Activated naive CD4-positive, alpha-beta T cell treated with anti-CD3 and anti-CD28 coated beads, Interleukin-2, amount 50 U/mL, for 24 hours (primary cell): ENCODE measurements at regions not wholly inside any gene's neighbourhood (a gene's known extent, or its start where the extent isn't known, plus 50 kb on each side); places are given as distances from the start of the nearest gene placed in this dataset.

Experiments
- H3K27ac Mint-ChIP-seq: one replicate; pipeline ENCODE4 v1.8.0; 2021; ENCODE audit warnings: mild to moderate bottlenecking, mixed read lengths
- H3K27me3 Mint-ChIP-seq: one replicate; pipeline ENCODE4 v1.8.0; 2021; ENCODE audit warnings: mixed read lengths
- H3K36me3 Mint-ChIP-seq: one replicate; pipeline ENCODE4 v1.8.0; 2021; ENCODE audit warnings: mixed read lengths
- H3K4me1 Mint-ChIP-seq: one replicate; pipeline ENCODE4 v1.8.0; 2021; ENCODE audit warnings: mixed read lengths
- H3K4me3 Mint-ChIP-seq: one replicate; pipeline ENCODE4 v1.8.0; 2021; ENCODE audit warnings: mild to moderate bottlenecking, mixed read lengths
- H3K9me3 Mint-ChIP-seq: one replicate; pipeline ENCODE4 v1.8.0; 2021; ENCODE audit warnings: mixed read lengths

GRCh38 chr7:12879139-12879538 lies 191.7 kb downstream of the ARL4A start:
- Mint-ChIP-seq H3K4me3 (no peak overlapping the region), H3K4me1 (no peaks in the 10 kb centered on the region), H3K27ac (no peak overlapping the region), H3K27me3 (no peaks in the 10 kb centered on the region), H3K36me3 (no peaks in the 10 kb centered on the region), H3K9me3 (no peaks in the 10 kb centered on the region)

- Mint-ChIP-seq H3K4me3 (no peak overlapping the region), H3K9me3 (no peaks in the 10 kb centered on the region), H3K27me3 (no peaks in the 10 kb centered on the region), H3K27ac (no peak overlapping the region), H3K36me3 (no peaks in the 10 kb centered on the region), H3K4me1 (no peaks in the 10 kb centered on the region)
Observed at GRCh38 chr7:12881712-12882111, 194.3 kb downstream of the ARL4A start.

DNA sequence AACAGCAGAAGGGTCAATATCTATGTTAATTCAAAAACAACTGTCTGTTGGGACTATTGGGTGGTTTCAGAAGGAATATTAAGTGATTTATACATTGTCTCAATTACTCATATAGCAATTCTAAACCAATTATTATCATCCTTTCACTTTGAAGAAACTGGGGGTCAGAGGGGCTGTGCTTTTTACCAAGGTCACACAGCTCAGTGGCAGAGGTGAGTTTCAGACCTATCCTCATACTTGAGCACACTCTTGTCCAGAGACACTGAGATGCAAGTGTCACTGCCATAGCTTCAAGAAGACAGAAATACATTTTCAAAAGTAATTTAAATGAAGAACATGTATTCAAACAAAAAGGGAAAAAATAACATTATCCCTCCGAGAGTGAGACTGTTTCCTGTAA lies 195.3 kb downstream of the ARL4A start:
- Mint-ChIP-seq H3K36me3 (no peaks in the 10 kb centered on the region), H3K27me3 (no peaks in the 10 kb centered on the region), H3K27ac (no peak overlapping the region), H3K9me3 (no peaks in the 10 kb centered on the region), H3K4me3 (no peak overlapping the region), H3K4me1 (no peaks in the 10 kb centered on the region)

- Mint-ChIP-seq H3K27me3 (peaks cover 2% of the 10 kb centered on the region), H3K27ac (no peak overlapping the region), H3K36me3 (no peaks in the 10 kb centered on the region), H3K4me3 (no peak overlapping the region), H3K9me3 (no peaks in the 10 kb centered on the region), H3K4me1 (no peaks in the 10 kb centered on the region)
Observed at GRCh38 chr7:12884033-12884432, 196.6 kb downstream of the ARL4A start.

DNA sequence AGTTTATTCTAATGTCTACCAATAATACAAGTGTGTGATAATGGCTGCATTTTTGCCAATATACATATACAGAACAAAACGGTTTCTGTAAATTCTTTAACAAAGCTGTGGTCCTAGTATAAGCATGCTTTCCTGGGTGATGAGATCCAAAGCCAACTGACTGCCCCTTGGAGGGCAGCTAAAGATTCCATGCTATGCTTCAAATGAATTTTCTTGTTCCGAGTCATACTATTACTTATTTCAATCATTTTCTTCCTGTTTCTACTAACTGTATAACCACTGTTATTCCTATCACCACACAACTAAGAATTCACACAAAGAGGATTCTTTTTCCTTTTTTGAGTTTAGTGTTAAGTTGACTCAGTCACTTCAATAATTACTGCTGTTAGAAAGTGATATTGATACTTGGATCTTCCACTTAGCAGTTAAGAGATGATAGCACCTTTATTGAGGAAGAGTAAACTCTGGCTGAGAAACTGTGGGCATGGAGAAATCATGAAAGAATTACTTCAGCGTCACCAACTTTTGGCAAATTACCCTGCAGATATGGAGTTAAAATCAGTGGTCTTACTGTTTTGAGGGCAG lies 197.5 kb downstream of the ARL4A start:
- Mint-ChIP-seq H3K4me3 (no peak overlapping the region), H3K9me3 (no peaks in the 10 kb centered on the region), H3K27me3 (peaks cover 2% of the 10 kb centered on the region), H3K27ac (no peak overlapping the region), H3K4me1 (no peaks in the 10 kb centered on the region), H3K36me3 (no peaks in the 10 kb centered on the region)

GRCh38 chr7:12888717-12889116 lies 201.3 kb downstream of the ARL4A start:
- Mint-ChIP-seq H3K4me1 (no peaks in the 10 kb centered on the region), H3K4me3 (no peak overlapping the region), H3K9me3 (no peaks in the 10 kb centered on the region), H3K27ac (no peak overlapping the region), H3K36me3 (no peaks in the 10 kb centered on the region), H3K27me3 (peaks cover 2% of the 10 kb centered on the region)

GRCh38 chr7:12889391-12889790 lies 202.0 kb downstream of the ARL4A start:
- Mint-ChIP-seq H3K36me3 (no peaks in the 10 kb centered on the region), H3K27me3 (peaks cover 2% of the 10 kb centered on the region), H3K9me3 (no peaks in the 10 kb centered on the region), H3K4me3 (no peak overlapping the region), H3K4me1 (no peaks in the 10 kb centered on the region), H3K27ac (no peak overlapping the region)

DNA sequence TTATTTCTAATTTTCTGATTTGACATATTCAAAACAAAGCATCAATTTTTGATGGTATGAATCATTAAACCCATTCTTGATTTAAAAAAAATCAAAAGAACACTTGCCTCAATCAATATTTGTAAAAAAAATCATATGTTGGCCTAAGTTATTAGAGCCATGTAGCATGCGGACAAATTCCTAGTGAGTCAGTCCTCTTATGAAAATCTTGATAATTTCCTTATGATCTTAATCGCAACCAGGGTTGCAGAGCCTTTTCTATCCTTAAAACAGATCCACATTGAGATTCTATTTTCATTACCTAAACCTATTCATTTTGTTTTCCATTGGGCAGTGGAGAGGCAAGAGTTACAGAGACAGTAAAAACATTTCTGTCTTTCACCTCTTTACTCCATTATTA lies 203.2 kb downstream of the ARL4A start:
- no peaks in the 10 kb centered on the region for H3K4me1 Mint-ChIP-seq
- H3K36me3 Mint-ChIP-seq = no peaks in the 10 kb centered on the region
- no peaks in the 10 kb centered on the region for H3K9me3 Mint-ChIP-seq
- no peak overlapping the region for H3K4me3 Mint-ChIP-seq
- H3K27ac Mint-ChIP-seq = no peak overlapping the region
- peaks cover 2% of the 10 kb centered on the region for H3K27me3 Mint-ChIP-seq

DNA sequence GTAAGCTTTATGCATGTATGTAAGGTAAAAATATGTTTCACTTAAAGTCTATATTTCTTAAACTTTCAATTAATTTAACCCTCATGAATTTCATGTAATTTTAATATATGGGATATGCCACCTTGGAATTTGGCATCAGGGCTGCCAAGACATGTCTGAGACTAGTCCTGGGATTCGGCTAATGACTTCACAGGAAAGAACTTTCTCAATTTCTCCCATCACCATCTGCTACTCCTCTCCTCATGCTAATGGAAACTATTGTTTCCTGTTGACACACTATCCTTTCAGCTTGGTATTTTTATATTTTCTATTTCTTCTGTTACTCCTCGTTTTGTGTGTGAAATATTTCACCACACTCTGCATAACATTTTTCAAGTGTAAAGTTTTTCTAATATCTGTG lies 205.9 kb downstream of the ARL4A start:
- Mint-ChIP-seq H3K36me3 (no peaks in the 10 kb centered on the region), H3K27ac (no peak overlapping the region), H3K27me3 (peaks cover 2% of the 10 kb centered on the region), H3K9me3 (no peaks in the 10 kb centered on the region), H3K4me1 (no peaks in the 10 kb centered on the region), H3K4me3 (no peak overlapping the region)

- Mint-ChIP-seq H3K9me3 (no peaks in the 10 kb centered on the region), H3K27me3 (peaks cover 3% of the 10 kb centered on the region), H3K27ac (no peak overlapping the region), H3K4me3 (no peak overlapping the region), H3K36me3 (no peaks in the 10 kb centered on the region), H3K4me1 (no peaks in the 10 kb centered on the region)
Observed at GRCh38 chr7:12895296-12895695, 207.9 kb downstream of the ARL4A start.

GRCh38 chr7:12896316-12896715 lies 208.9 kb downstream of the ARL4A start:
- Mint-ChIP-seq H3K27me3 (peaks cover 3% of the 10 kb centered on the region), H3K9me3 (no peaks in the 10 kb centered on the region), H3K36me3 (no peaks in the 10 kb centered on the region), H3K4me1 (no peaks in the 10 kb centered on the region), H3K27ac (no peak overlapping the region), H3K4me3 (no peak overlapping the region)

- H3K4me3 Mint-ChIP-seq = no peak overlapping the region
- H3K36me3 Mint-ChIP-seq = no peaks in the 10 kb centered on the region
- no peaks in the 10 kb centered on the region for H3K9me3 Mint-ChIP-seq
Observed at GRCh38 chr7:12898004-12898403, 210.6 kb downstream of the ARL4A start.

DNA sequence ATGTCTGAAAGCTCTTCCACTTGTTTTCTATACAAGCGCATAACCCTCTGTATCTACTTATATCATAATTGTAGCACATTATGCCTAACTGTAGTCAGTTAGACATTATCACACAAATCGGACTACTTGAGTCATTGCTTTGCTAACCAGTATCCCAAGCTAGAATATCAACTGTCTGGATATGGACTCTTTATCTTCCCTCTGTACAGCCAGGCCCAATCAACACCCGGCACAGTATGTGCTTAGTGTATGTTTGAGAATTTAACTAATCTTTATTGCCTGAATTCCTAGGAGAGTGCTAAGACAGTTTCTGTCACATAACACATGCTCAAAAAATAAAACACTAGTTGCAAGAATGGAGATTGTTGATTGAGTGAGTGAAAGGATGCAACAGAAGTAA lies 211.2 kb downstream of the ARL4A start:
- Mint-ChIP-seq H3K4me3 (no peak overlapping the region), H3K4me1 (no peaks in the 10 kb centered on the region), H3K36me3 (no peaks in the 10 kb centered on the region), H3K9me3 (no peaks in the 10 kb centered on the region), H3K27me3 (peaks cover 3% of the 10 kb centered on the region), H3K27ac (no peak overlapping the region)

More at GRCh38 chr7:12898004-12898403, 210.6 kb downstream of the ARL4A start:
- Mint-ChIP-seq H3K27ac (no peak overlapping the region), H3K27me3 (peaks cover 3% of the 10 kb centered on the region), H3K4me1 (no peaks in the 10 kb centered on the region)

DNA sequence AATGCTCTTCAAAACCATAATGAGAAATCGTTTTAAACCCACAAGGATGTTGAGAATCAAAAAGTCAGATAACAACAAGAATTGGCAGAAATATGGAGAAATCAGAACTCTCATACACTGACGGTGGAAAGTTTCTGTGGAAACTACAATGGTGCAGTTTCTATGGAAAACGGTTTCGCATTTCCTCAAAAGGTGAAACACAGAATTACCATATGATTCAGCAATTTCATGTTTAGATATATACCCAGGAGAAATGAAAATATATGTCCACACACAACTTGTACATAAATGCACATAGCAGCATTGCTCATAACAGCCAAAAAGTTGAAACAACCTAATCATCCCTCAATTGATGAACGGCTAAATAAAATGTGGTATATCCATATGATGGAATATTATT lies 218.2 kb downstream of the ARL4A start:
- Mint-ChIP-seq H3K4me3 (no peak overlapping the region), H3K9me3 (no peaks in the 10 kb centered on the region)

DNA sequence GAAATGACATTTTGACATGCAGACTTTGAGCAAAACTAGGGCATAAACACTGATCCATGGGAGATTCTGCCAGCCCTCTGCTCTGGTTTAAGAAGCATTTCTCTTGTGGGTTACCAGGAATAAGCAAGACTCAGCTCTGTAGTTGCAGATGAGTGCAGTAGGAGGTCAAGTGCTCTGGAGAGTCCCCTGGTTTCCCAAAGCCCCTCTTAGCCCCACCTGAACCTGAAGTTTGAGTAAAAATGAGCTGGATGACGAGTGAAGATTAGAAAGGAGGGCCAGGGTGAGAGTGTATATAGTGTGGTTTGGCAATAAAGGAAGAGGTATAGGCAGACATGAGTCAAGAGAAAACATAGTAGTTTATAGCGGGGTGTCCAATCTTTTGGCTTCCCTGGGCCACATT lies 220.3 kb downstream of the ARL4A start:
- no peak overlapping the region for H3K4me3 Mint-ChIP-seq
- H3K9me3 Mint-ChIP-seq = no peaks in the 10 kb centered on the region
- H3K36me3 Mint-ChIP-seq = no peaks in the 10 kb centered on the region
- H3K4me1 Mint-ChIP-seq = no peaks in the 10 kb centered on the region
- no peak overlapping the region for H3K27ac Mint-ChIP-seq
- peaks cover 1% of the 10 kb centered on the region for H3K27me3 Mint-ChIP-seq

More for the DNA sequence above, 218.2 kb downstream of the ARL4A start:
- Mint-ChIP-seq H3K27ac (no peak overlapping the region), H3K27me3 (peaks cover 1% of the 10 kb centered on the region), H3K36me3 (no peaks in the 10 kb centered on the region), H3K4me1 (no peaks in the 10 kb centered on the region)

GRCh38 chr7:12909483-12909882 lies 222.1 kb downstream of the ARL4A start:
- no peaks in the 10 kb centered on the region for H3K9me3 Mint-ChIP-seq
- no peak overlapping the region for H3K27ac Mint-ChIP-seq
- H3K4me1 Mint-ChIP-seq = no peaks in the 10 kb centered on the region
- no peaks in the 10 kb centered on the region for H3K36me3 Mint-ChIP-seq
- H3K27me3 Mint-ChIP-seq = peaks cover 1% of the 10 kb centered on the region
- H3K4me3 Mint-ChIP-seq = no peak overlapping the region

- no peaks in the 10 kb centered on the region for H3K9me3 Mint-ChIP-seq
- no peak overlapping the region for H3K27ac Mint-ChIP-seq
Observed at GRCh38 chr7:12911053-12911452, 223.6 kb downstream of the ARL4A start.

More at GRCh38 chr7:12911053-12911452, 223.6 kb downstream of the ARL4A start:
- H3K27me3 Mint-ChIP-seq = no peaks in the 10 kb centered on the region
- no peaks in the 10 kb centered on the region for H3K4me1 Mint-ChIP-seq
- no peaks in the 10 kb centered on the region for H3K36me3 Mint-ChIP-seq
- no peak overlapping the region for H3K4me3 Mint-ChIP-seq
